ENCODE measurements at regions not wholly inside any gene's neighbourhood (a gene's known extent, or its start where the extent isn't known, plus 50 kb on each side); places are given as distances from the start of the nearest gene placed in this dataset.

GRCh38 chr1:194078765-194079164 is 892.4 kb upstream of the B3GALT2 start:
- H3K4me3 ChIP-seq (replicated peaks; ENCODE audit: insufficient read depth, low read length), result no peak overlapping the region
- TF ChIP-seq REST (IDR thresholded peaks at IDR 0.05; ENCODE audit: insufficient replicate concordance, low read depth), result no peak
- TF ChIP-seq CTCF (IDR thresholded peaks at IDR 0.05; ENCODE audit: insufficient read depth, low read length), result no peak
- no peak for TF ChIP-seq SPI1 (IDR thresholded peaks at IDR 0.05; ENCODE audit: borderline replicate concordance, low read depth)
- no peak for TF ChIP-seq GABPA (IDR thresholded peaks at IDR 0.05; ENCODE audit: low read depth)
- TF ChIP-seq POLR2AphosphoS5 (IDR thresholded peaks at IDR 0.05; ENCODE audit: low read depth), result no peak
- no peaks in the 10 kb centered on the region for H3K27me3 ChIP-seq (ENCODE audit: insufficient read depth, poor library complexity, severe bottlenecking)
- no peak overlapping the region for H3K27ac ChIP-seq (replicated peaks)
- no peak for DNase-seq (ENCODE audit: low read depth in 1 of 2, low spot score in 1 of 2)

GRCh38 chr1:194076646-194077045 is 890.2 kb upstream of the B3GALT2 start:
- TF ChIP-seq GABPA (IDR thresholded peaks at IDR 0.05; ENCODE audit: low read depth) (no peak), POLR2AphosphoS5 (IDR thresholded peaks at IDR 0.05; ENCODE audit: low read depth) (no peak), SPI1 (IDR thresholded peaks at IDR 0.05; ENCODE audit: borderline replicate concordance, low read depth) (no peak), CTCF (IDR thresholded peaks at IDR 0.05; ENCODE audit: insufficient read depth, low read length) (no peak), REST (IDR thresholded peaks at IDR 0.05; ENCODE audit: insufficient replicate concordance, low read depth) (no peak)
- H3K27me3 ChIP-seq (ENCODE audit: insufficient read depth, poor library complexity, severe bottlenecking), result no peaks in the 10 kb centered on the region
- no peak for DNase-seq (ENCODE audit: low read depth in 1 of 2, low spot score in 1 of 2)
- H3K27ac ChIP-seq (replicated peaks), result no peak overlapping the region
- no peak overlapping the region for H3K4me3 ChIP-seq (replicated peaks; ENCODE audit: insufficient read depth, low read length)

GRCh38 chr1:194073833-194074232 is 887.4 kb upstream of the B3GALT2 start:
- no peak for TF ChIP-seq SPI1 (IDR thresholded peaks at IDR 0.05; ENCODE audit: borderline replicate concordance, low read depth)
- no peak for TF ChIP-seq CTCF (IDR thresholded peaks at IDR 0.05; ENCODE audit: insufficient read depth, low read length)
- TF ChIP-seq POLR2AphosphoS5 (IDR thresholded peaks at IDR 0.05; ENCODE audit: low read depth), result no peak
- TF ChIP-seq GABPA (IDR thresholded peaks at IDR 0.05; ENCODE audit: low read depth), result no peak
- no peak for TF ChIP-seq REST (IDR thresholded peaks at IDR 0.05; ENCODE audit: insufficient replicate concordance, low read depth)
- Histone ChIP-seq H3K27me3 (ENCODE audit: insufficient read depth, poor library complexity, severe bottlenecking) (no peaks in the 10 kb centered on the region), H3K4me3 (replicated peaks; ENCODE audit: insufficient read depth, low read length) (no peak overlapping the region), H3K27ac (replicated peaks) (no peak overlapping the region)
- DNase-seq (ENCODE audit: low read depth in 1 of 2, low spot score in 1 of 2), result no peak

Data from HL-60 (cell line).